B cell (primary cell): ENCODE measurements at regions not wholly inside any gene's neighbourhood (a gene's known extent, or its start where the extent isn't known, plus 50 kb on each side); places are given as distances from the start of the nearest gene placed in this dataset.
"Not testable (repeated sequence)": the region's sequence is repeated elsewhere in the genome, so short reads cannot be mapped to it uniquely, and the experiment has no call there.

Experiments
- ATAC-seq: fragments of 200-7000 bp; cut with Tn5 transposase; one replicate; pipeline ENCODE4 v1.10.0; 2021; ENCODE audit warnings: low read depth, mild to moderate bottlenecking, moderate number of reproducible peaks, moderate library complexity
- CTCF ChIA-PET: fragments of 350-600 bp; sonication (Branson Sonifier 250); formaldehyde crosslinking; loops from one replicate; lab custom pipeline; 2021; ENCODE audit warnings: antibody characterized with exemption, inconsistent platforms; lab: Charles Lee
- POLR2A ChIA-PET: fragments of 350-600 bp; sonication (Branson Sonifier 250); formaldehyde crosslinking; loops from one replicate; lab custom pipeline; 2021; ENCODE audit warnings: antibody characterized with exemption; lab: Charles Lee
- DNase-seq: peaks from one replicate; pipeline ENCODE4 v3.0.0; 2013
- H2AFZ ChIP-seq: 2 replicates; pipeline ENCODE4 v1.6.1; 2012; ENCODE audit warnings: mild to moderate bottlenecking, low read depth, low read length; ENCODE audit not compliant: insufficient read depth, poor library complexity, severe bottlenecking
- H3K27ac ChIP-seq, 2 donors: 1 replicate in 1 of 2; 2 replicates in 1 of 2; pipeline ENCODE4 v1.5.1; 2012 to 2013; ENCODE audit warnings: low read length in 2 of 2, mild to moderate bottlenecking in 2 of 2, moderate library complexity in 1 of 2
- H3K27me3 ChIP-seq, 4 experiments: fragments of 200-600 bp in 1 of 4; sonication (generic) in 1 of 4; replicated peaks in 1 of 4; 1 replicate in 2 of 4; 2 replicates in 2 of 4; pipeline versions ENCODE4 v1.6.1 to v1.7.0; 2013 to 2016; ENCODE audit warnings: low read length in 3 of 4, mild to moderate bottlenecking in 2 of 4, mixed read lengths in 1 of 4, moderate library complexity in 1 of 4; ENCODE audit not compliant: insufficient read depth in 4 of 4, control insufficient read depth in 3 of 4; ENCODE audit errors: control extremely low read depth in 1 of 4
- H3K36me3 ChIP-seq, 2 experiments: replicated peaks in 1 of 2; 1 replicate in 1 of 2; 2 replicates in 1 of 2; pipeline versions ENCODE4 v1.6.1 to v1.7.1; 2013; ENCODE audit warnings: low read length in 1 of 2; ENCODE audit not compliant: insufficient read depth in 2 of 2, control insufficient read depth in 1 of 2; ENCODE audit errors: control extremely low read depth in 1 of 2, extremely low read depth in 1 of 2
- H3K4me1 ChIP-seq, 2 donors: fragments of 200-600 bp in 1 of 2; sonication (generic) in 1 of 2; 1 replicate in 1 of 2; 2 replicates in 1 of 2; pipeline versions ENCODE4 v1.5.1 to v1.6.1; 2013 to 2017; ENCODE audit warnings: low read length in 2 of 2; ENCODE audit not compliant: control insufficient read depth in 2 of 2, insufficient read depth in 2 of 2
- H3K4me2 ChIP-seq: replicated peaks from 2 replicates; pipeline ENCODE3; 2012; ENCODE audit warnings: mild to moderate bottlenecking, low read depth, low read length; ENCODE audit not compliant: poor library complexity, severe bottlenecking
- H3K4me3 ChIP-seq, 5 experiments: fragments of 200-600 bp in 1 of 5; sonication (generic) in 1 of 5; 1 replicate in 3 of 5; 2 replicates in 2 of 5; pipeline versions ENCODE4 v1.5.1 to v1.7.0; 2011 to 2016; ENCODE audit warnings: low read length in 4 of 5, mild to moderate bottlenecking in 4 of 5, low read depth in 2 of 5, control low read depth in 1 of 5, moderate library complexity in 1 of 5; ENCODE audit not compliant: insufficient read depth in 1 of 5; ENCODE audit errors: control extremely low read depth in 1 of 5, extremely low read depth in 1 of 5
- H3K79me2 ChIP-seq: fragments of 200-600 bp; sonication (generic); one replicate; pipeline ENCODE4 v1.6.0; 2016; ENCODE audit warnings: low read length; ENCODE audit not compliant: control insufficient read depth, insufficient read depth
- H3K9ac ChIP-seq: fragments of 200-600 bp; sonication (generic); 2 replicates; pipeline ENCODE4 v1.6.1; 2017; ENCODE audit warnings: mild to moderate bottlenecking, low read length, moderate library complexity
- H3K9me3 ChIP-seq, 3 donors: one replicate each; pipeline versions ENCODE4 v1.6.1 to v1.7.1; 2013; ENCODE audit warnings: low read length in 2 of 3; ENCODE audit not compliant: control insufficient read depth in 2 of 3, insufficient read depth in 1 of 3; ENCODE audit errors: control extremely low read depth in 1 of 3
- H4K20me1 ChIP-seq: 2 replicates; pipeline ENCODE4 v1.6.0; 2012; ENCODE audit warnings: mild to moderate bottlenecking, low read length; ENCODE audit not compliant: insufficient read depth, control insufficient read depth, poor library complexity, severe bottlenecking
- H3K27ac Mint-ChIP-seq: one replicate; pipeline ENCODE4 v1.8.0; 2021; ENCODE audit warnings: mixed read lengths
- H3K27me3 Mint-ChIP-seq: one replicate; pipeline ENCODE4 v1.8.0; 2021; ENCODE audit warnings: mixed read lengths
- H3K4me1 Mint-ChIP-seq: one replicate; pipeline ENCODE4 v1.8.0; 2021; ENCODE audit warnings: mixed read lengths
- H3K4me3 Mint-ChIP-seq: one replicate; pipeline ENCODE4 v1.8.0; 2021; ENCODE audit warnings: mixed read lengths
- H3K9me3 Mint-ChIP-seq: one replicate; pipeline ENCODE4 v1.8.0; 2022; ENCODE audit warnings: mixed read lengths; ENCODE audit not compliant: insufficient read depth
- WGBS: methylation state at CpG from one replicate; pipeline ENCODE4 v1.1.5; 2013; ENCODE audit warnings: missing lambda C conversion rate; ENCODE audit not compliant: insufficient coverage; 5-methylcytosine and 5-hydroxymethylcytosine counted together
- intact Hi-C: fragments of 100-400 bp; cut with micrococcal nuclease; formaldehyde crosslinking; loops from one replicate; pipeline ENCODE4 v1.10.0; 2022

- H3K4me1 Mint-ChIP-seq: peaks cover 35% of the 10 kb centered on the region
- H3K27me3 Mint-ChIP-seq, H3K4me3 Mint-ChIP-seq, ATAC-seq, H3K79me2 ChIP-seq, DNase-seq, CTCF ChIA-PET, H3K9ac ChIP-seq, H3K9me3 Mint-ChIP-seq, H3K27ac ChIP-seq, H3K4me2 ChIP-seq, H2AFZ ChIP-seq, H3K36me3 ChIP-seq, POLR2A ChIA-PET, H3K9me3 ChIP-seq, H4K20me1 ChIP-seq, H3K27ac Mint-ChIP-seq, H3K27me3 ChIP-seq, intact Hi-C loops, H3K4me3 ChIP-seq: not testable (repeated sequence)
- WGBS: 98% methylated on average over 12 of the region's 15 CpGs
- peaks cover 21 to 37% of the 10 kb centered on the region in 2 donors for H3K4me1 ChIP-seq
These were observed 120.3 kb downstream of the NPIPB11 start for GRCh38 chr16:29286161-29286560.

DNA sequence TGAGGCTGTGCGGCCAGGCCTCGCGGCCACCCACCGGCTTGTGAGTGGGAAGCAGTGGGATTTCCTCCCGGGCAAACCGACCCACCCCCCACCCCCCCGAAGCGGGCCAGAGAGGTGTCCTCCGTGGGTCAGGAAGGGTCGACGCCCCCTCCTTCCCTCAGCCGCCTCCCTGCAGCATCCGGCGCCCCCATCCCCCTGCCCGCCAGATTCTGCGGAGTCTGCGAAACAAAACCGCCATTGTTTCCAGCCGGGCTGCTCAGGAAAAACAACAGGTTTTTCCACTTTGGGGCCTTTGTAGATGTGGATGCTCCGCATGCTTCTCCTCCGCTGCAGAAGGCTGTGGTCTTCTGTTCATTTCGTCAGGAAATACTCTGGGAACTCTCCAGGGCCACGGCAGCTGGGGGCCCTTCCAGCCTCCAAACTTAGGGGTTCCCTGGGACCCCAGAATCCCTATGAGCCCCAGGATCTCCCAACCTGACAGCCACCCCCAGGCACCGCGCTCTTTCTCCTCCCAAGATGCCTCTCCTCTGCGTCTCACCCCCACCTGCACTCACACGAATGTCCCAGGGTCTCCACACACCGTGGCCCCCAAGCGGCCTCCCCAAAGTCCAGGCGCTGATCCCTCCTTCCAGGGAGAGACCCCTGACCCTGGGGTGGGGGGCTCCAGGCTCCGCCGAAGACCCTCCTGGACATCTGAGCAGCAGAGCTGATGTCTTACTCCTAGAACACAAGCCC, 121.2 kb downstream of the NPIPB11 start:
- Histone ChIP-seq H3K4me3 (peak overlapping the region in 1 of 5 experiments; percentile 17), H3K4me1 (peaks cover 15 to 30% of the 10 kb centered on the region in 2 donors), H3K9ac (peak overlapping the region; percentile 23)
- POLR2A ChIA-PET, DNase-seq, H3K27ac Mint-ChIP-seq, H3K27ac ChIP-seq, H3K36me3 ChIP-seq, H3K9me3 Mint-ChIP-seq, H3K27me3 ChIP-seq, intact Hi-C loops, H3K4me2 ChIP-seq, CTCF ChIA-PET, H3K27me3 Mint-ChIP-seq, H3K9me3 ChIP-seq, H4K20me1 ChIP-seq, H2AFZ ChIP-seq, ATAC-seq, H3K79me2 ChIP-seq: not testable (repeated sequence)
- Mint-ChIP-seq H3K4me1 (peaks cover 28% of the 10 kb centered on the region), H3K4me3 (peak overlapping the region; percentile 67)
- 67% methylated on average over 13 of the region's 32 CpGs for WGBS

DNA sequence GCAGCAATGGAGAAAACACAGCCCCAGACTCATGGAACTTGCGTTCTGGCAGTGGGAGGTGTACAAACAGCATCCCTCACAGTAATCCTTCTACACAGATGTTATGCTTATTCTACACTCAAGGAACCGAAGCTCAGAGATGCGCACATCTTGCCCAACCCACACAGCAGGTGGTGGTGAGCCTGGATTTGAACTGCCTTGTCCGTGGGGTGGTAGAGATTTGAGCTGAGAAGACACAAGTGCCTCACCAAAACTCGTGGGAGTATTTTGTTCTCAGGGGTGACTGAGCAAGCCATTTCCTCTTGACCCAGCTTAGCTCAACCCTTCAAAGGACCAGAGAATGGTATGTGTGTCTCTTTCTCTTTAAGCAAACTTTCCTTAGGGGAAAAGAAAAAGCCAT, 121.8 kb downstream of the NPIPB11 start:
- H3K27ac ChIP-seq, CTCF ChIA-PET, H3K79me2 ChIP-seq, H3K27me3 ChIP-seq, intact Hi-C loops, H3K36me3 ChIP-seq, POLR2A ChIA-PET, H3K9me3 Mint-ChIP-seq, H2AFZ ChIP-seq, H3K27me3 Mint-ChIP-seq, H4K20me1 ChIP-seq, H3K9me3 ChIP-seq, H3K4me2 ChIP-seq: not testable (repeated sequence)
- Mint-ChIP-seq H3K4me3 (peak overlapping the region; percentile 67), H3K27ac (peak overlapping the region; percentile 75), H3K4me1 (peaks cover 28% of the 10 kb centered on the region)
- WGBS: 40% methylated on average over 1 of the region's 5 CpGs
- ATAC-seq: peak; percentile 68
- peak overlapping the region; percentile 23 for H3K9ac ChIP-seq
- H3K4me3 ChIP-seq: peak overlapping the region in 1 of 5 experiments; percentile 17
- peak; percentile 41 for DNase-seq
- peaks cover 15 to 29% of the 10 kb centered on the region in 2 donors for H3K4me1 ChIP-seq

GRCh38 chr16:29284159-29284558, 122.4 kb downstream of the NPIPB11 start:
- peaks cover 28% of the 10 kb centered on the region for H3K4me1 Mint-ChIP-seq
- H4K20me1 ChIP-seq, H3K27ac ChIP-seq, POLR2A ChIA-PET, H3K9me3 Mint-ChIP-seq, H3K36me3 ChIP-seq, H3K27me3 Mint-ChIP-seq, H3K4me3 ChIP-seq, H2AFZ ChIP-seq, intact Hi-C loops, H3K4me2 ChIP-seq, H3K79me2 ChIP-seq, H3K27me3 ChIP-seq, H3K9me3 ChIP-seq, CTCF ChIA-PET: not testable (repeated sequence)
- Histone ChIP-seq H3K4me1 (peaks cover 15 to 29% of the 10 kb centered on the region in 2 donors), H3K9ac (peak overlapping the region; percentile 23)
- H3K27ac Mint-ChIP-seq: peak overlapping the region; percentile 75
- H3K4me3 Mint-ChIP-seq: peak overlapping the region; percentile 67
- peak; percentile 51 for ATAC-seq
- peak; percentile 36 for DNase-seq
- WGBS: no CpG with 5 or more reads among the region's 4 CpGs
